NCI-H345 treated with DMSO at 0.1 percent for 48 hours (cell line): ENCODE measurements at regions not wholly inside any gene's neighbourhood (a gene's known extent, or its start where the extent isn't known, plus 50 kb on each side); places are given as distances from the start of the nearest gene placed in this dataset.

ENCODE experiments used
- DNase-seq: peaks from one replicate; lab custom pipeline; 2025; ENCODE audit not compliant: unreplicated experiment; lab: John Stamatoyannopoulos, UW

GRCh38 chr3:30542897-30543296 is 63.5 kb upstream of the TGFBR2 start:
- no peak for DNase-seq

GRCh38 chr3:30544812-30545211 is 61.6 kb upstream of the TGFBR2 start:
- DNase-seq: no peak

- DNase-seq: no peak
These were observed 59.5 kb upstream of the TGFBR2 start for GRCh38 chr3:30546934-30547333.

- DNase-seq: no peak
These were observed 58.7 kb upstream of the TGFBR2 start for GRCh38 chr3:30547716-30548115.

- DNase-seq: no peak
These were observed 57.8 kb upstream of the TGFBR2 start for GRCh38 chr3:30548600-30548999.

GRCh38 chr3:30549600-30549999 is 56.8 kb upstream of the TGFBR2 start:
- DNase-seq: peak; percentile 38

- DNase-seq: no peak
These were observed 56.2 kb upstream of the TGFBR2 start for GRCh38 chr3:30550246-30550645.

GRCh38 chr3:30551266-30551665 is 55.1 kb upstream of the TGFBR2 start:
- no peak for DNase-seq

GRCh38 chr3:30551927-30552326 is 54.5 kb upstream of the TGFBR2 start:
- no peak for DNase-seq

GRCh38 chr3:30553641-30554316 is 52.6 kb upstream of the TGFBR2 start:
- DNase-seq: no peak

- no peak for DNase-seq
These were observed 52.1 kb upstream of the TGFBR2 start for GRCh38 chr3:30554317-30554690.

GRCh38 chr3:30555968-30556367 is 50.4 kb upstream of the TGFBR2 start:
- DNase-seq: no peak
